AML-193 (cell line): ENCODE measurements at regions not wholly inside any gene's neighbourhood (a gene's known extent, or its start where the extent isn't known, plus 50 kb on each side); places are given as distances from the start of the nearest gene placed in this dataset.

Experiments
- DNase-seq, 2 experiments: peaks; one replicate each; lab custom pipeline; 2025; lab: John Stamatoyannopoulos, UW

DNA sequence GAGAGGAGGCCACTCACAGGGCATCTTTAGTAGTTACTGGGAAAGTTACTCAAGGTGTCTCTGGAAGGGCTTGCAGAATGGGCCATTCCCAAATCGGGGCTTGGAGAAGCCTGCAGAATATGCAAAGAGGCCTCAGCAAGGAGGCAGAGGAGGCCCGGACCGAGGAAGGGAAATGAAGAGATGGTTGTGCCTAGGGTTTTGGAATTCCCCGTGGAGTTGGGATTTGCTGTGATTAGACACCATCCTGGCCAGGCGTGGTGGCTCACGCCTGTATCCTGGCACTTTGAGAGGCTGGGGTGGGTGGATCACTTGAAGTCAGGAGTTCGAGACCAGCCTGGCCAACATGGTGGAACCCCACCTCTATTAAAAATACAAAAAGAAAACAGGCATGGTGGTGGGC is 193.0 kb downstream of the IRF8 start:
- DNase-seq = no peak

DNA sequence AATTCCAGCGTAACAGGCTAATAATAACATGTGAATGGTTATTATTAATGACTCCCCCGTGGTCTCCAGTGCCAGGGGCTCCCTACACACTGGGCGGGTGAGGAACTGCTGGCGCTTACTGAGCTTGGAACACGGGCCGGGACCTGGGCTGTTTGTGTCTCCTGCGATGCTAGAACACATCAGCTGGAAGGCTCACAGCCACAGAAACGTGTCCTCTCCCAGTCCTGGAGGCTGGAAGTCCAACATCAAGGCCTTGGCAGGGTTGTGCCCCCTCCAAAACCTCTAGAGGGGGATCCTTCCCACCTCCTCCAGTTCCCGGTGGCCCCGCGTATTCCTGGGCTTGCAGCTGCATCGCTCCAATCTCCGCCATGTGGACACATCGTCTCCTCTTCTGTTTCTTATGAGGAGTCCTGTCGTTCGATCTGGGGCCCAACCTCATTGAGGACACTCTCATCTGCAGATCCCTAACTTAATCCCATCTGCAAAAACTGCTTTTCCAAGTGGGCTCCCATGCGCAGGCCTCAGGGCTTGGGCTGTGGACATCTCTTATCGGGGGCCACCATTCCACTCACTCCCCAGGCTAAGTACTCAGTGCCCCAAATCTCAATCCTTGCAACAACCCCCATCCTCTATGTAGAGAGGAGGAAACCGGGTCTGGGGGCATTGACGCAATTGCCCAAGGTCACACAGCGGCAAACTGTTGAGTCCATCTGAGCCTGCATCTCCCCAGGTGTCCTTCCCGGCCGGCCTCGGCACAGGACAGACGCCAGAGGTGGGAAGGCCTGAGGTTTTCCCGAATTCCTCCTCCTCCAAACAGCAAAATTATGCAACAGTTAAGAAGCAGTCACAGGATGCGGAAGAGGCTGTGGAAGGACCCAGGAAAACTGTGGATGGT is 193.9 kb downstream of the IRF8 start:
- no peak for DNase-seq

DNA sequence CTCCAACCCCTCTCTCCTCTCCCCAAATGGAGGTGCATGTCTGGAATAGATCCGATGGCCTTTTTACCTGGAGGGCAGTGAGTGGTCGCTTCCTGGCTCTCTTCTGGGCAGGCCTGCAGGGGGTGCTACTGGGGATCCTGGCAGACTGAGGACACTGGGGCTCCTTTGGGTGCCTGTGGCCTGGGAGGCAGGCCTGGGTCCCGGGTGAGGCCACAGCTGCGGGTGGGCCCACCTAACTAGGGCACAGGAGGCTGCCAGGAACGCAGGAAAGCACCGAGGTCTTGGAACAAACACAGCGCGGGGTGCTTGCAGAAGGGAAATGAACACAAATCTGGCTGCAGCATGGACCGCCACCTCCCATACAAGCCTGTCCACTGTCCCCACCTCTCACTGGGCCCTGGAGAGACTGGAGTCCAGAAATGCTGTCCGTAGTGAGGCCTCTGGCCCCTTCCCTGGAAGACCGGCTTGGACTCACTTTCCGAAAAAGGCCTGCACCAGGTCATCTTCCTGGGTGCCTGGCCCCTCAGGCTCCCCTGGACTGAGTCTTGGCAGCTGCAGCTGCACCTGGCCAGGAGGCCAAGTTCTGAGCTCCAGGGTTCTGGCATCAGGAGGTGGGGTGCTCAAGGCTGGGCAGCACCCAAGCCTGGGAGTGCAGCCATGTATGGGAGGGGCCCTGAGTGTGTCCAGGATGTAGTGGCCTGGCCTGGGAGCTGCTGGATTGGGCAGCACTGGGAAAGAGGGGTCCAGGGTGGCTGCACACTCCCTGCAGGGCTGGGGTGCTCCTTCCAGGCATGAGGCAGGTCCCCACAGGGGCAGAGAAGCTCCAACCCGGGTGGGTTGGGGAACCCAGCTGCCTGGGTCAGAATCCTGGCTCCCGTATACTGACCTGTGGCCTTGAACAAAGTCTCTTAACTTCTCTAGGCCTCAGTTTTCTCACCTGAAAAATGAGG is 195.1 kb downstream of the IRF8 start:
- no peak for DNase-seq

DNA sequence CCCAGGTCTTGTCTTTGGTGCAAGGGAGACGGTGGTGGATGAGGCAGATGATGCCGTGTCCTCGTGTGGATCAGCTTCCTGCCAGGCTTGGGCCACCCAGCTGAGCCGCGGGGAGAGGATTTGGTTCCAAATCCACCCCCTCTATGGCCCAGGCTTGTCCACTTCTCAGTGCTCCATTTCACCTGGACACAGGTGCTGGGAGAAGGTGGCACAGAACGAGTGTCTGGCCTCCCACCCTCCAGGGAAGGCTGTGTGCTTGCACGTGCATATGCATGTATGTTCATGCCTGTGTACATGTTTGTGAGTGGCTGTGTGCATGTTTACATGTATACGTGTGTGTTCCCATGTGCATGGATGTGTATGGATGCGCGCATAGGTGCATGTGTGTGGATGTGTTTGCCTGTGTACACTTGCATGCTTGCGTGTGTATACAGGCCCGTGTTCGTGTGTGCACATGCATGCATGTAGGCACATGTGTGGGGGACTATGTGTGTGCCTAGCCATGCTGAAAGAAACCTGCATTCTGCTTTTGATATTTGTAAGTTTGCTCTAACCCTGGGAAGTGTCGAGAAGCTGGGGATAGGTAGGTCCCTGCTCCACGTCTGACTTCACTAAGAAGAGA is 196.3 kb downstream of the IRF8 start:
- DNase-seq = no peak

DNA sequence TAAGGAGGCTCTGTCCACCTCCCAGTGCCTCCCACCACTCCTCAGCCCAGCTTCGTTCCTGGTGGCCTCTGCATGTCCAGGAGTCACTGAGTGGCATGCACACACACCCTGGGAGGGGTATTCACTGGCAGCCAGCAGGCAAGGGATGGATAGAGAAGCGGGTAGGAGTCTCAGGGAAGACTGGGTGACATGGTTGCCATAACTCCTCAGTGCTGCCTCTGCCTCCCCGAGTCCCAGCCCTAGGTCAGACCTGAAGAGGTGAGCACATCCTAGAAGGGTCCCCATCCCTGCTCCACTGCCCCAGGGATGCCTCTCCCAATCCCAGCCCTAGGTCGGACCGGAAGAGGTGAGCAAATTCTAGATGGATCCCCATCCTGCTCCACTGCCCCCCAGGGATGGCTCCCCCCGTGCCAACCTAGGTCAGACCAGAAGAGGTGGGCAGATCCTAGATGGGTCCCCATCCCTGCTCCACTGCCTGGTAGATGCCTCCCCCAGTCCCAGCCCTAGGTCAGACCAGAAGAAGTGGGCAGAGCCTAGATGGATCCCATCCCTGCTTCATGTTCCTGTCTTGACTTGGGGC is 197.0 kb downstream of the IRF8 start:
- DNase-seq = no peak

- no peak for DNase-seq
Measured at GRCh38 chr16:86096850-86097249, 197.9 kb downstream of the IRF8 start.

DNA sequence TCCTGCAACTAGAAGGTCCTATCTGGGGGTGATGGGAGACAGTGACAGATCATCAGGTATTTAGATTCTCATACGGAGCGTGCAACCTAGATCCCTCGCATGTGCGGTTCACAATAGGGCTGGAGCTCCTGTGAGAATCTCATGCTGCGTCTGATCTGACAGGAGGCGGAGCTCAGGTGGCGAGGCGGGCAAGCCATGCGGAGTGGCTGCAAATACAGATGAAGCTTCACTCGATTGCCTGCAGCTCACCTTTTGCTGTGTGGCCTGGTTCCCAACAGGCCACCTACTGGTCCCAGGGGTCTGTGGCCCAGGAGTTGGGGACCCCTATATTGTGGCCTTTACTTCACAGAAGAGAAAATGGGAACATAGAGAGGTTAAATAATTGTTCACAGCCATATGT is 200.4 kb downstream of the IRF8 start:
- no peak for DNase-seq

GRCh38 chr16:86100205-86101136 is 201.5 kb downstream of the IRF8 start:
- no peak for DNase-seq

GRCh38 chr16:86101137-86101896 is 202.4 kb downstream of the IRF8 start:
- no peak for DNase-seq

- DNase-seq = no peak
Measured at GRCh38 chr16:86101897-86102157, 202.9 kb downstream of the IRF8 start.

- DNase-seq = no peak
Measured at GRCh38 chr16:86103320-86103719, 204.4 kb downstream of the IRF8 start.

GRCh38 chr16:86104537-86105048 is 205.6 kb downstream of the IRF8 start:
- DNase-seq = no peak

- no peak for DNase-seq
Measured at GRCh38 chr16:86107215-86107825, 208.4 kb downstream of the IRF8 start.

GRCh38 chr16:86108062-86108461 is 209.1 kb downstream of the IRF8 start:
- DNase-seq = no peak

- no peak for DNase-seq
Measured at GRCh38 chr16:86110134-86110533, 211.2 kb downstream of the IRF8 start.

DNA sequence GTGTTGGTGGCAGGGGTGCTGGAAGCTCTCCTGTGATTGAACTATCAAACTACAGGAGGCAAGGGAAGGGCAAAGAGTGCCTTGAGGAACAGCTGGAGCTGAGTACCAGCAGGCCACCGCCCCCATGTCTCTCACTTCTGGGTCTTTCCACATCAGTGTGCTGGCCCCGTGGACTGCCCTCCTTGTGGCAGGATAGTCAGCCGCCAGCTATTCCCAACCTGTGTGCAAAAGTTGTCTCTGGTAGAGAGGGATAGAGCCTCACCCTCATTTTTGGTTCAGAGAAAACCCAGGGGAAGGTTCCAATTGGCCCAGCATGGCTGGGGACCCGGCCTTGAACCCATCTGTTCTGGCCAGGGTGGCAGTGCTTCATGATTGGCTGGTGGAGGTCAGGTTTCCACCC is 211.8 kb downstream of the IRF8 start:
- no peak for DNase-seq

DNA sequence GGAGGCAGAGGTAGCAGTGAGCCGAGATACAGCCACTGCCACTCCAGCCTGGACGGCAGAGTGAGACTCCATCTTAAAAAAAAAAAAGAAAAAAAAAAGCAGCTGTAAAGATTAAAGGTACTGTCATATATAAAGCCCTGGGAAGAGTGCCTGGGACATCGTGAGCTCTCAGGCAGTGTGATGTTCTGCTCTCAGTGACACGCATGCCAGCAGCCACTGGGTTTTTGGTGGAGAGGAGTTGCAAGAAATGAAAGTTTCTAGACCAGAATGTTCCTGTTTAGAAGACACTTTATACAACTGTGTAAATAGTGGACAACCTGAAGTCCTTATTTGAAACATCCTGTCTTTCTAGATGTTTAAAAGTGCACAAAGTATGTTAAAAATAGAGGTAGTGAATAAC is 213.2 kb downstream of the IRF8 start:
- DNase-seq = no peak

GRCh38 chr16:86117235-86117634 is 218.3 kb downstream of the IRF8 start:
- no peak for DNase-seq

- DNase-seq = no peak
Measured at GRCh38 chr16:86117756-86118155, 218.8 kb downstream of the IRF8 start.
